ENCODE measurements at regions not wholly inside any gene's neighbourhood (a gene's known extent, or its start where the extent isn't known, plus 50 kb on each side); places are given as distances from the start of the nearest gene placed in this dataset.

GRCh38 chr4:3679071-3679825 lies 86.9 kb upstream of the ADRA2C start:
- Histone ChIP-seq H3K27me3 (ENCODE audit: insufficient read depth, poor library complexity, severe bottlenecking) (peaks cover 8% of the 10 kb centered on the region), H3K36me3 (ENCODE audit: low read depth) (no peaks in the 10 kb centered on the region)
- no peak for ATAC-seq (ENCODE audit: low read depth)

GRCh38 chr4:3677748-3678070 lies 88.5 kb upstream of the ADRA2C start:
- Histone ChIP-seq H3K9me3 (ENCODE audit: severe bottlenecking) (no peaks in the 10 kb centered on the region), H3K27me3 (ENCODE audit: insufficient read depth, poor library complexity, severe bottlenecking) (peaks cover 8% of the 10 kb centered on the region), H3K4me3 (ENCODE audit: severe bottlenecking) (no peak overlapping the region), H3K4me1 (ENCODE audit: insufficient read depth, poor library complexity, severe bottlenecking) (no peaks in the 10 kb centered on the region), H3K36me3 (ENCODE audit: low read depth) (no peaks in the 10 kb centered on the region), H3K27ac (ENCODE audit: poor library complexity, severe bottlenecking) (no peak overlapping the region)
- ATAC-seq (ENCODE audit: low read depth), result no peak
- TF ChIP-seq CTCF (IDR thresholded peaks at IDR 0.05; ENCODE audit: poor library complexity, severe bottlenecking), result no peak
- DNase-seq (ENCODE audit: low spot score), result no peak

More at GRCh38 chr4:3679071-3679825, 86.9 kb upstream of the ADRA2C start:
- no peak for TF ChIP-seq CTCF (IDR thresholded peaks at IDR 0.05; ENCODE audit: poor library complexity, severe bottlenecking)
- no peaks in the 10 kb centered on the region for H3K4me1 ChIP-seq (ENCODE audit: insufficient read depth, poor library complexity, severe bottlenecking)
- no peaks in the 10 kb centered on the region for H3K9me3 ChIP-seq (ENCODE audit: severe bottlenecking)
- H3K4me3 ChIP-seq (ENCODE audit: severe bottlenecking), result no peak overlapping the region
- no peak overlapping the region for H3K27ac ChIP-seq (ENCODE audit: poor library complexity, severe bottlenecking)
- DNase-seq (ENCODE audit: low spot score), result peak; percentile 56

- Histone ChIP-seq H3K4me3 (ENCODE audit: severe bottlenecking) (no peak overlapping the region), H3K27ac (ENCODE audit: poor library complexity, severe bottlenecking) (no peak overlapping the region), H3K9me3 (ENCODE audit: severe bottlenecking) (no peaks in the 10 kb centered on the region), H3K36me3 (ENCODE audit: low read depth) (no peaks in the 10 kb centered on the region), H3K27me3 (ENCODE audit: insufficient read depth, poor library complexity, severe bottlenecking) (peaks cover 8% of the 10 kb centered on the region), H3K4me1 (ENCODE audit: insufficient read depth, poor library complexity, severe bottlenecking) (no peaks in the 10 kb centered on the region)
- ATAC-seq (ENCODE audit: low read depth), result no peak
- no peak for TF ChIP-seq CTCF (IDR thresholded peaks at IDR 0.05; ENCODE audit: poor library complexity, severe bottlenecking)
- peak; percentile 47 for DNase-seq (ENCODE audit: low spot score)
Measured at GRCh38 chr4:3676907-3677747, 89.1 kb upstream of the ADRA2C start.

- no peak for DNase-seq (ENCODE audit: low spot score)
- TF ChIP-seq CTCF (IDR thresholded peaks at IDR 0.05; ENCODE audit: poor library complexity, severe bottlenecking), result no peak
- H3K27me3 ChIP-seq (ENCODE audit: insufficient read depth, poor library complexity, severe bottlenecking), result peaks cover 8% of the 10 kb centered on the region
- H3K4me3 ChIP-seq (ENCODE audit: severe bottlenecking), result no peak overlapping the region
- H3K27ac ChIP-seq (ENCODE audit: poor library complexity, severe bottlenecking), result no peak overlapping the region
- no peaks in the 10 kb centered on the region for H3K4me1 ChIP-seq (ENCODE audit: insufficient read depth, poor library complexity, severe bottlenecking)
- no peaks in the 10 kb centered on the region for H3K9me3 ChIP-seq (ENCODE audit: severe bottlenecking)
- H3K36me3 ChIP-seq (ENCODE audit: low read depth), result no peaks in the 10 kb centered on the region
- no peak for ATAC-seq (ENCODE audit: low read depth)
Measured at GRCh38 chr4:3676196-3676595, 90.0 kb upstream of the ADRA2C start.
